ENCODE measurements at regions not wholly inside any gene's neighbourhood (a gene's known extent, or its start where the extent isn't known, plus 50 kb on each side); places are given as distances from the start of the nearest gene placed in this dataset.

- no peak for TF ChIP-seq POLR2A (IDR thresholded peaks at IDR 0.05)
- TF ChIP-seq, protein P1, sequence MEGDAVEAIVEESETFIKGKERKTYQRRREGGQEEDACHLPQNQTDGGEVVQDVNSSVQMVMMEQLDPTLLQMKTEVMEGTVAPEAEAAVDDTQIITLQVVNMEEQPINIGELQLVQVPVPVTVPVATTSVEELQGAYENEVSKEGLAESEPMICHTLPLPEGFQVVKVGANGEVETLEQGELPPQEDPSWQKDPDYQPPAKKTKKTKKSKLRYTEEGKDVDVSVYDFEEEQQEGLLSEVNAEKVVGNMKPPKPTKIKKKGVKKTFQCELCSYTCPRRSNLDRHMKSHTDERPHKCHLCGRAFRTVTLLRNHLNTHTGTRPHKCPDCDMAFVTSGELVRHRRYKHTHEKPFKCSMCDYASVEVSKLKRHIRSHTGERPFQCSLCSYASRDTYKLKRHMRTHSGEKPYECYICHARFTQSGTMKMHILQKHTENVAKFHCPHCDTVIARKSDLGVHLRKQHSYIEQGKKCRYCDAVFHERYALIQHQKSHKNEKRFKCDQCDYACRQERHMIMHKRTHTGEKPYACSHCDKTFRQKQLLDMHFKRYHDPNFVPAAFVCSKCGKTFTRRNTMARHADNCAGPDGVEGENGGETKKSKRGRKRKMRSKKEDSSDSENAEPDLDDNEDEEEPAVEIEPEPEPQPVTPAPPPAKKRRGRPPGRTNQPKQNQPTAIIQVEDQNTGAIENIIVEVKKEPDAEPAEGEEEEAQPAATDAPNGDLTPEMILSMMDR (IDR thresholded peaks at IDR 0.05): no peak
- Histone ChIP-seq H3K27ac (no peak overlapping the region), H3K27me3 (no peaks in the 10 kb centered on the region), H3K4me3 (no peak overlapping the region), H3K9me3 (no peaks in the 10 kb centered on the region), H3K36me3 (ENCODE audit: low read depth, missing control alignments) (no peaks in the 10 kb centered on the region), H3K4me1 (no peaks in the 10 kb centered on the region)
- intact Hi-C loops (cut with DNase I; ENCODE audit: low total_unique reads): no loop called here
- DNase-seq: no peak
- 87 to 89% methylated on average over 4 of the region's 4 CpGs for WGBS, 2 donors
Observed at GRCh38 chr18:75618146-75618545, 190.6 kb upstream of the SMIM21 start.

GRCh38 chr18:75612456-75612855, 185.0 kb upstream of the SMIM21 start:
- intact Hi-C loops (cut with DNase I; ENCODE audit: low total_unique reads): no loop called here
- no peak for TF ChIP-seq POLR2A (IDR thresholded peaks at IDR 0.05)
- TF ChIP-seq, protein P1 (IDR thresholded peaks at IDR 0.05): no peak
- Histone ChIP-seq H3K27me3 (no peaks in the 10 kb centered on the region), H3K27ac (no peak overlapping the region), H3K4me3 (no peak overlapping the region), H3K4me1 (no peaks in the 10 kb centered on the region), H3K36me3 (ENCODE audit: low read depth, missing control alignments) (no peaks in the 10 kb centered on the region), H3K9me3 (no peaks in the 10 kb centered on the region)
- DNase-seq: no peak
- 41 to 56% methylated on average over 5 of the region's 5 CpGs for WGBS, 2 donors

- WGBS, 2 donors: 45 to 53% methylated on average over 2 of the region's 2 CpGs
- no peaks in the 10 kb centered on the region for H3K27me3 ChIP-seq
- H3K27ac ChIP-seq: no peak overlapping the region
- H3K9me3 ChIP-seq: no peaks in the 10 kb centered on the region
- intact Hi-C loops (cut with DNase I; ENCODE audit: low total_unique reads): no loop called here
- no peak for DNase-seq
- H3K4me1 ChIP-seq: no peaks in the 10 kb centered on the region
- H3K4me3 ChIP-seq: no peak overlapping the region
- no peak for TF ChIP-seq POLR2A (IDR thresholded peaks at IDR 0.05)
- TF ChIP-seq, protein P1 (IDR thresholded peaks at IDR 0.05): no peak
- no peaks in the 10 kb centered on the region for H3K36me3 ChIP-seq (ENCODE audit: low read depth, missing control alignments)
Observed at GRCh38 chr18:75607701-75608100, 180.2 kb upstream of the SMIM21 start.

GRCh38 chr18:75592527-75592926, 165.0 kb upstream of the SMIM21 start:
- intact Hi-C loops (cut with DNase I; ENCODE audit: low total_unique reads): no loop called here
- no peaks in the 10 kb centered on the region for H3K9me3 ChIP-seq
- H3K4me1 ChIP-seq: no peaks in the 10 kb centered on the region
- 90 to 91% methylated on average over 3 of the region's 3 CpGs for WGBS, 2 donors
- no peak overlapping the region for H3K27ac ChIP-seq
- no peak overlapping the region for H3K4me3 ChIP-seq
- no peaks in the 10 kb centered on the region for H3K27me3 ChIP-seq
- no peak for DNase-seq
- TF ChIP-seq, protein P1 (IDR thresholded peaks at IDR 0.05): no peak
- TF ChIP-seq POLR2A (IDR thresholded peaks at IDR 0.05): no peak
- H3K36me3 ChIP-seq (ENCODE audit: low read depth, missing control alignments): no peaks in the 10 kb centered on the region

DNA sequence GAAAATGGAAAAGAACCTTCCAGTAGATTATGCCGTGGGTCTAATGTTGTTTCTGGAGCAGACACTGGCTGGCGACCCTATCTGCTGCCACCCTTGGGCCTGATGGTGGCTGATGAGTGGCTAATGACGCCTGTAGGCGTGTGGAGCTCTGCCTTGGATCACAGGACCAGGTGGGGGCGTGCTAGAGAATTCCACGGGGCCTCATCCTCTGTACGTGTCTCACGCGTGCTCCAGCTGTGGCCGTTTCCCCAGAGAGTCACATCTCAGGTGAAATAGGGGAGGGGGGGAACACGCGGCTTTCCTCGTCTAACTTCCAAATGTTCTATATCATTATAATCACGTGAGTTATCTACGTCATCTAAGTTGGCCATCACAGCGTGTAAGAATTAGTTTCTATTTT, 160.9 kb upstream of the SMIM21 start:
- Histone ChIP-seq H3K36me3 (ENCODE audit: low read depth, missing control alignments) (no peaks in the 10 kb centered on the region), H3K27ac (no peak overlapping the region), H3K9me3 (no peaks in the 10 kb centered on the region), H3K4me3 (peak overlapping the region; percentile 43 to 53), H3K27me3 (no peaks in the 10 kb centered on the region), H3K4me1 (no peaks in the 10 kb centered on the region)
- intact Hi-C loops (cut with DNase I; ENCODE audit: low total_unique reads): no loop called here
- no peak for TF ChIP-seq POLR2A (IDR thresholded peaks at IDR 0.05)
- TF ChIP-seq, protein P1 (IDR thresholded peaks at IDR 0.05): no peak
- peak; percentile 33 for DNase-seq
- WGBS, 2 donors: 76 to 78% methylated on average over 16 of the region's 16 CpGs
